GM21717 (cell line): ENCODE measurements at regions not wholly inside any gene's neighbourhood (a gene's known extent, or its start where the extent isn't known, plus 50 kb on each side); places are given as distances from the start of the nearest gene placed in this dataset.

ENCODE experiments used
- ATAC-seq: cut with Tn5 transposase; IDR thresholded peaks from one replicate; pipeline ENCODE4 v1.9.1; 2021; ENCODE audit warnings: mild to moderate bottlenecking, moderate library complexity; ENCODE audit not compliant: unreplicated experiment

GRCh38 chr16:48852458-48852857, 242.5 kb upstream of the N4BP1 start:
- no peak for ATAC-seq

- no peak for ATAC-seq
Observed at GRCh38 chr16:48850097-48850770, 240.3 kb upstream of the N4BP1 start.

GRCh38 chr16:48846277-48846676, 236.3 kb upstream of the N4BP1 start:
- no peak for ATAC-seq

- no peak for ATAC-seq
Observed at GRCh38 chr16:48845261-48845660, 235.3 kb upstream of the N4BP1 start.

GRCh38 chr16:48838349-48838748, 228.4 kb upstream of the N4BP1 start:
- ATAC-seq: no peak

GRCh38 chr16:48836636-48837035, 226.7 kb upstream of the N4BP1 start:
- ATAC-seq: no peak

GRCh38 chr16:48836067-48836466, 226.1 kb upstream of the N4BP1 start:
- no peak for ATAC-seq

- ATAC-seq: no peak
Observed at GRCh38 chr16:48834576-48834975, 224.6 kb upstream of the N4BP1 start.

- no peak for ATAC-seq
Observed at GRCh38 chr16:48833461-48833860, 223.5 kb upstream of the N4BP1 start.

- no peak for ATAC-seq
Observed at GRCh38 chr16:48831076-48831722, 221.2 kb upstream of the N4BP1 start.

- ATAC-seq: no peak
Observed at GRCh38 chr16:48829336-48830310, 219.6 kb upstream of the N4BP1 start.

- ATAC-seq: no peak
Observed at GRCh38 chr16:48824271-48824670, 214.3 kb upstream of the N4BP1 start.

GRCh38 chr16:48822431-48822830, 212.5 kb upstream of the N4BP1 start:
- ATAC-seq: no peak

- ATAC-seq: no peak
Observed at GRCh38 chr16:48820379-48820778, 210.4 kb upstream of the N4BP1 start.

GRCh38 chr16:48818257-48818656, 208.3 kb upstream of the N4BP1 start:
- no peak for ATAC-seq

GRCh38 chr16:48817032-48817431, 207.1 kb upstream of the N4BP1 start:
- no peak for ATAC-seq

GRCh38 chr16:48816393-48816792, 206.4 kb upstream of the N4BP1 start:
- no peak for ATAC-seq

- no peak for ATAC-seq
Observed at GRCh38 chr16:48814994-48815393, 205.0 kb upstream of the N4BP1 start.

- no peak for ATAC-seq
Observed at GRCh38 chr16:48813485-48813884, 203.5 kb upstream of the N4BP1 start.

GRCh38 chr16:48812856-48813255, 202.9 kb upstream of the N4BP1 start:
- ATAC-seq: no peak

- no peak for ATAC-seq
Observed at GRCh38 chr16:48811478-48811877, 201.5 kb upstream of the N4BP1 start.
